GM12873 (cell line): ENCODE measurements at regions not wholly inside any gene's neighbourhood (a gene's known extent, or its start where the extent isn't known, plus 50 kb on each side); places are given as distances from the start of the nearest gene placed in this dataset.

Experiments
- TF ChIP-seq, protein P1 (sequence below): IDR thresholded peaks from 2 replicates; pipeline ENCODE4 v1.5.1; 2012; ENCODE audit warnings: low read depth, mild to moderate bottlenecking, moderate library complexity, low read length, control low read depth; ENCODE audit not compliant: insufficient read depth; ENCODE audit errors: missing control alignments

DNA sequence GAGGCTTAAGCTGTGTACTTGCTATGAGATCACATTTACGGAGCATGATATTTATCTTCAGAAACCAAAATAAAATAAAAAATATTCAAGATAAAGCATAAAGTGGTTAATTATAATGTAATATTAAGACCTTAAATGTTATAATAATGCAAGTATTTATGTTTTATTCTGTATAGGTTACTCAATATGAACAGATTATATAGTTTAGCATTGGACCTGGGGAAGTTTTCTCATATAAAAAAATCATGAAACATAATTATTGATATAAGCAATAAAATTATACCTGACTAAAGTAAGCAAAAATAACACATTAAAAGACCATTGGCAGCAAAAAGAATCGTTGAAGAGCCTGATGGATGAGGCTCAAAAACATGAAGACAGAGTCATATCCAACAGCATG, 516.2 kb downstream of the SLC16A7 start:
- TF ChIP-seq, protein P1, sequence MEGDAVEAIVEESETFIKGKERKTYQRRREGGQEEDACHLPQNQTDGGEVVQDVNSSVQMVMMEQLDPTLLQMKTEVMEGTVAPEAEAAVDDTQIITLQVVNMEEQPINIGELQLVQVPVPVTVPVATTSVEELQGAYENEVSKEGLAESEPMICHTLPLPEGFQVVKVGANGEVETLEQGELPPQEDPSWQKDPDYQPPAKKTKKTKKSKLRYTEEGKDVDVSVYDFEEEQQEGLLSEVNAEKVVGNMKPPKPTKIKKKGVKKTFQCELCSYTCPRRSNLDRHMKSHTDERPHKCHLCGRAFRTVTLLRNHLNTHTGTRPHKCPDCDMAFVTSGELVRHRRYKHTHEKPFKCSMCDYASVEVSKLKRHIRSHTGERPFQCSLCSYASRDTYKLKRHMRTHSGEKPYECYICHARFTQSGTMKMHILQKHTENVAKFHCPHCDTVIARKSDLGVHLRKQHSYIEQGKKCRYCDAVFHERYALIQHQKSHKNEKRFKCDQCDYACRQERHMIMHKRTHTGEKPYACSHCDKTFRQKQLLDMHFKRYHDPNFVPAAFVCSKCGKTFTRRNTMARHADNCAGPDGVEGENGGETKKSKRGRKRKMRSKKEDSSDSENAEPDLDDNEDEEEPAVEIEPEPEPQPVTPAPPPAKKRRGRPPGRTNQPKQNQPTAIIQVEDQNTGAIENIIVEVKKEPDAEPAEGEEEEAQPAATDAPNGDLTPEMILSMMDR: no peak

- TF ChIP-seq, protein P1: no peak
Measured at GRCh38 chr12:60112763-60113162, 516.9 kb downstream of the SLC16A7 start.

DNA sequence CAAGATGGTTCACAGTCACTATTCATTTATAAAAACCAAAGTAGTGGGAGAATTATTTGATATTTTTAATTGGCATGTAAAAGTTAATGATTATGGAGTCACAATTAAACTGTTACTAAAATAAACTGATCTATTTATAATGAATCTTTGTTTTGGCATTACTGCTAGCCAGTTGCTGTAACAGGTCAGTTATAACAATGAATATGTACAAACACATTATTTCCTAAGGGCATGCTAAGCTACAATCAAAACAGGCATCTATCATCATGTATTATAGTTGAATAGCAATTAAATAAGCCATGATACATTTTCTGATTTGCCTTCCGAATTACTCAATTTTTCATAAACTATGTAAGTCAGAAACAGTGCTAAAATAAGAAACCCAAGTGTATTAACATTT, 518.3 kb downstream of the SLC16A7 start:
- TF ChIP-seq, protein P1: no peak

GRCh38 chr12:60119327-60119726, 523.5 kb downstream of the SLC16A7 start:
- TF ChIP-seq, protein P1: no peak

DNA sequence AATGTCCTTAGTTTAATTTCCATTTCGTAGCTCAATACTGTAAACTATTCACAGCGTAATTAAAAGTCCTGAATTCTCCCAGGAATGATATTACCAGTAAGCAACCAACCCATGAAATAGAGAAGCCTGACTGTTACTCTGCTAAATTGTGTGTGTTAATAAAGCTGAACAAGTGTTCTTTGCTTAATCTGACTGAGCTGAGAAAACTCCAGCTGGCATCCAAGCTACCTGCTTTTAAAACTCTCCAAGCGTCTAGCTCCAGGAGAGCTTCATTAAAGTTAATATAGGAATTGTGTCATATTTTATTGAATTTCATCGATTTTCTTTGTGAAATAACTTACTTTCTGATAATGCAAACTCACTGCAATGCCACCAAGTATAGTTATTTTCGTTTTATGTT, 524.4 kb downstream of the SLC16A7 start:
- TF ChIP-seq, protein P1: no peak

DNA sequence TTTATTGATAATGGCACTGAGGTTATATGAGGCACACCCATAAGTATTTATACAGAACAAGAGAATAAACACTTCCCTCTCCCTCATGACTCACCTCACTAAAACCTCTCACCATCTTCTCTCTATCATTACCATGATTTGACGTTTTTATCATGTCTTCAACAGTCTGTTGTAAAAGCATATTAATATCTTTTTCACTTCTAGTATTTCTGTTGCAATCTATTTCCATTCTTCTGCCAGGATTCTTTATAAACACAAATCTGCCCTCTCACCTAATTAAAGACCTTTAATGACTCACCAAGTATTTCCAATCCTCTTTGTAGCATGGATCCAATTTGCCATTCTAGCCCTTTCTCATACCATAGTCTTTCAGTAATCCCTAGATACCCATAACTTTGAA, 527.7 kb downstream of the SLC16A7 start:
- TF ChIP-seq, protein P1: no peak

- TF ChIP-seq, protein P1: no peak
Measured at GRCh38 chr12:60137513-60137912, 541.7 kb downstream of the SLC16A7 start.
